Loucy (cell line): ENCODE measurements at regions not wholly inside any gene's neighbourhood (a gene's known extent, or its start where the extent isn't known, plus 50 kb on each side); places are given as distances from the start of the nearest gene placed in this dataset.

Source experiments
- CTCF ChIP-seq: fragments of 200-600 bp; sonication (generic); conservative IDR thresholded peaks from 2 replicates; pipeline ENCODE4 v1.5.1; 2014; ENCODE audit warnings: mild to moderate bottlenecking, antibody characterized with exemption, low read length
- EZH2phosphoT487 ChIP-seq: fragments of 200-600 bp; IDR thresholded peaks from 2 replicates; pipeline ENCODE4 v1.6.1; 2018; ENCODE audit warnings: antibody characterized with exemption, mild to moderate bottlenecking, moderate library complexity, borderline replicate concordance

- TF ChIP-seq CTCF (no peak), EZH2phosphoT487 (no peak)
Observed at GRCh38 chr4:106530024-106530361, 161.4 kb upstream of the GIMD1 start.
